SK-N-SH treated with all-trans-retinoic acid at 6 μM for 48 hours (cell line): ENCODE measurements at regions not wholly inside any gene's neighbourhood (a gene's known extent, or its start where the extent isn't known, plus 50 kb on each side); places are given as distances from the start of the nearest gene placed in this dataset.

Experiments used
- ATAC-seq: fragments of 200-7000 bp; cut with Tn5 transposase; 3 replicates; pipeline ENCODE4 v1.9.1; 2020; ENCODE audit warnings: mild to moderate bottlenecking, moderate library complexity
- ARNTL ChIP-seq: fragments of 450-650 bp; formaldehyde crosslinking; IDR thresholded peaks from 2 replicates; pipeline ENCODE4 v1.5.0; 2020; ENCODE audit warnings: low read depth, mild to moderate bottlenecking, moderate library complexity, borderline replicate concordance
- BACH2 ChIP-seq: fragments of 250-450 bp; sonication (Bioruptor Pico); IDR thresholded peaks from 2 replicates; pipeline ENCODE4 v1.9.0; 2021; ENCODE audit warnings: mild to moderate bottlenecking, borderline replicate concordance
- CSDC2 ChIP-seq: fragments of 250-450 bp; sonication (Bioruptor Pico); IDR thresholded peaks from 2 replicates; pipeline ENCODE4 v1.5.0; 2020; ENCODE audit warnings: mild to moderate bottlenecking, moderate library complexity
- ESRRG ChIP-seq: fragments of 250-450 bp; sonication (Bioruptor Pico); IDR thresholded peaks from 2 replicates; pipeline ENCODE4 v1.6.1; 2021; ENCODE audit warnings: mild to moderate bottlenecking
- GLIS3 ChIP-seq: fragments of 250-450 bp; sonication (Bioruptor Pico); IDR thresholded peaks from 2 replicates; pipeline ENCODE4 v1.5.0; 2020; ENCODE audit warnings: mild to moderate bottlenecking, moderate library complexity
- ISL1 ChIP-seq: fragments of 250-450 bp; sonication (Bioruptor Pico); IDR thresholded peaks from 2 replicates; pipeline ENCODE4 v2.1.2; 2022; ENCODE audit warnings: mild to moderate bottlenecking, moderate library complexity
- OSR1 ChIP-seq: fragments of 250-450 bp; sonication (Bioruptor Pico); IDR thresholded peaks from 2 replicates; pipeline ENCODE4 v1.8.0; 2022; ENCODE audit warnings: moderate library complexity, mild to moderate bottlenecking, inconsistent platforms
- PPARA ChIP-seq: fragments of 250-450 bp; sonication (Bioruptor Pico); IDR thresholded peaks from 2 replicates; pipeline ENCODE4 v1.5.0; 2020; ENCODE audit warnings: mild to moderate bottlenecking, borderline replicate concordance
- SNAI2 ChIP-seq: fragments of 250-450 bp; sonication (Bioruptor Pico); IDR thresholded peaks from 2 replicates; pipeline ENCODE4 v1.5.0; 2020; ENCODE audit warnings: mild to moderate bottlenecking, moderate library complexity
- TCF4 ChIP-seq: fragments of 250-450 bp; sonication (Bioruptor Pico); IDR thresholded peaks from 2 replicates; pipeline ENCODE4 v1.8.0; 2021; ENCODE audit warnings: mild to moderate bottlenecking, moderate library complexity, borderline replicate concordance
- ZC3H10 ChIP-seq: fragments of 250-450 bp; sonication (Bioruptor Pico); IDR thresholded peaks from 2 replicates; pipeline ENCODE4 v1.5.1; 2021; ENCODE audit warnings: mild to moderate bottlenecking, moderate library complexity
- ZFP3 ChIP-seq: fragments of 250-450 bp; sonication (Bioruptor Pico); IDR thresholded peaks from 2 replicates; pipeline ENCODE4 v1.5.0; 2020; ENCODE audit warnings: mild to moderate bottlenecking, moderate library complexity
- ZFP30 ChIP-seq: fragments of 450-650 bp; formaldehyde crosslinking; IDR thresholded peaks from 2 replicates; pipeline ENCODE4 v1.5.0; 2022; ENCODE audit warnings: mild to moderate bottlenecking, moderate library complexity
- ZNF565 ChIP-seq: fragments of 450-650 bp; formaldehyde crosslinking; conservative IDR thresholded peaks from 2 replicates; pipeline ENCODE4 v1.5.0; 2020; ENCODE audit warnings: low read depth, mild to moderate bottlenecking, moderate library complexity
- ZNF70 ChIP-seq: fragments of 450-650 bp; formaldehyde crosslinking; IDR thresholded peaks from 2 replicates; pipeline ENCODE4 v1.5.0; 2020; ENCODE audit warnings: mild to moderate bottlenecking, moderate library complexity
- ZNF8 ChIP-seq: fragments of 450-650 bp; formaldehyde crosslinking; IDR thresholded peaks from 2 replicates; pipeline ENCODE4 v1.5.0; 2020; ENCODE audit warnings: mild to moderate bottlenecking, moderate library complexity
- TF ChIP-seq, protein P1 (sequence below): fragments of 250-450 bp; sonication (Bioruptor Pico); IDR thresholded peaks from 2 replicates; pipeline ENCODE4 v1.8.0; 2020; ENCODE audit warnings: mild to moderate bottlenecking, moderate library complexity, borderline replicate concordance
- TF ChIP-seq, protein P2 (sequence below): fragments of 250-450 bp; sonication (Bioruptor Pico); IDR thresholded peaks from 2 replicates; pipeline ENCODE4 v1.5.1; 2021; ENCODE audit warnings: mild to moderate bottlenecking, moderate library complexity
- TF ChIP-seq, protein P3 (sequence below): fragments of 250-450 bp; sonication (Bioruptor Pico); IDR thresholded peaks from 2 replicates; pipeline ENCODE4 v1.8.0; 2021; ENCODE audit warnings: low read depth, mild to moderate bottlenecking, moderate library complexity, borderline replicate concordance

DNA sequence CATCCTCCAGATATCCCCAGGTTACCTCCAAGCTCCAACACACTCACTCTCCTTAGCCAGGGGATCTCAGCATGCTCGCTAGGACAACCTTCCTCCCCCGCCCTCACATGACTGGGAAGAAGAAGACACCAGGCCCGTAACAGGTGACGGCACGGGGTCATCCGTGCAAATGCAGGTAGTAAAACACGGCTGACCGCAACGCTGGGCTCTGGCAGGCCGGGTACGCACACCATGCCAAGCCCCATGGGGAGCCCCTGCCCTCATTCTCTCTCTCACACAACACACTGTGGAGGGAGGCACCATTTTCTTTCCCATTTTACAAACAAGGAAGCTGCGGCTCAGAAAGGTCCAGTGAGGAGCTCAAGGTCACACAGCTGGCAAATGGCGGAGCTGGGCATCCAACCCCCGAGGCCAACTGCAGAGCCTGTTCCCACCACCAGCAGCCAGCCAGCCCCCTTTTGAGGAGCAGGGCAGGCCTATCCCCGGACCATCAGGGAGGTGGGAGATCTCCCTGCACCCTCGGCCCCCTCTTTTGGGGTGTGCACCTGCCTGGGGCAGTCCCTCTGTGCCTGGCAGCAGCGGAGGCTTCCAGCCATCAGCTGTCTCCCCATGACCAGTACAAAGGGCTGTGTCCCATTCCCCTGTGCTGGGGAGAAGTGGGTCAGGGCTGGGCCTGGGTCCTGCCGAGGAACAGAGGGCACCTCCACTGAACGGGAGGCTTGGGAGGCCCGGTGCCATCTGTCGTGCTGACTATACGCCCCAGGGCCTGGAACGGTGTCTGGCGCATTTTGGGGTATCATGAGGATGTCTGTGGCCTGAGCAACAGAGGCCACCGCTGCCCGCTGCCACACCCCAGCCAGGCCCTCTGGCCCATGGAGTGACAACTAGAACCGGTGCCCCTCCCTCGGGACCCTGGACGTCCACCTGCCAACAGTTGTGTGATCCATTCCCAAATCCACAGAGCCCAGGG lies 280.9 kb downstream of the CTTN start (continued):
- TF ChIP-seq, protein P1, sequence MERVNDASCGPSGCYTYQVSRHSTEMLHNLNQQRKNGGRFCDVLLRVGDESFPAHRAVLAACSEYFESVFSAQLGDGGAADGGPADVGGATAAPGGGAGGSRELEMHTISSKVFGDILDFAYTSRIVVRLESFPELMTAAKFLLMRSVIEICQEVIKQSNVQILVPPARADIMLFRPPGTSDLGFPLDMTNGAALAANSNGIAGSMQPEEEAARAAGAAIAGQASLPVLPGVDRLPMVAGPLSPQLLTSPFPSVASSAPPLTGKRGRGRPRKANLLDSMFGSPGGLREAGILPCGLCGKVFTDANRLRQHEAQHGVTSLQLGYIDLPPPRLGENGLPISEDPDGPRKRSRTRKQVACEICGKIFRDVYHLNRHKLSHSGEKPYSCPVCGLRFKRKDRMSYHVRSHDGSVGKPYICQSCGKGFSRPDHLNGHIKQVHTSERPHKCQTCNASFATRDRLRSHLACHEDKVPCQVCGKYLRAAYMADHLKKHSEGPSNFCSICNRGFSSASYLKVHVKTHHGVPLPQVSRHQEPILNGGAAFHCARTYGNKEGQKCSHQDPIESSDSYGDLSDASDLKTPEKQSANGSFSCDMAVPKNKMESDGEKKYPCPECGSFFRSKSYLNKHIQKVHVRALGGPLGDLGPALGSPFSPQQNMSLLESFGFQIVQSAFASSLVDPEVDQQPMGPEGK (CRISPR knock-in tag) = no peak
- no peak for TF ChIP-seq BACH2 (CRISPR knock-in tag)
- TF ChIP-seq, all 23 proteins: peak for 0

DNA sequence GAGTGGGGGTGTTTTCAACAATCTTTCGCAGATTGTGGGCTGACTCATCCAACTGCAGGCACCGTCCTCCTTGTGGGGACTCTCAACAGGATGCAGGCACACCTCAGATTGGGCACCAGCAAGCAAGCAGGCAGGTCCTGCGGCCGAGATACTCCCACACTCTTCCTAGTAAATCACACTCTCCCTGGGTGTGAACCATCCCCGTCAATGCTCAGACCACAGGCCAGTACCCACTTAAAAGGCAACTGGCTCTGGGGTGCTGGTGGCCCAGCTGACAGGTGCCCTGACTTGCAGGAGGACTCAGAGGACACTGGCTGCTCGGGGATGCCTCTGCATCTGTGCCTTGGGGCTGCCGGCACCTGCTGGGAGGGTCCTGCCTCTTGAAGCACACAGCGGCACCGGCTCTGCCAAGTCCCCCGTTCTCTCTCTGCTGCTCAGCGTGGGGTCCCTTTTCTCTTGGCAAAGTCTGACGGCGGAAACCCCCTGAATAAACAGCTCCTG lies 282.5 kb downstream of the CTTN start:
- ATAC-seq = no peak
- TF ChIP-seq TCF4 (no peak), OSR1 (CRISPR knock-in tag) (no peak), SNAI2 (CRISPR knock-in tag) (no peak), ISL1 (no peak), ZC3H10 (no peak), ESRRG (CRISPR knock-in tag) (no peak)
- TF ChIP-seq, protein P2, sequence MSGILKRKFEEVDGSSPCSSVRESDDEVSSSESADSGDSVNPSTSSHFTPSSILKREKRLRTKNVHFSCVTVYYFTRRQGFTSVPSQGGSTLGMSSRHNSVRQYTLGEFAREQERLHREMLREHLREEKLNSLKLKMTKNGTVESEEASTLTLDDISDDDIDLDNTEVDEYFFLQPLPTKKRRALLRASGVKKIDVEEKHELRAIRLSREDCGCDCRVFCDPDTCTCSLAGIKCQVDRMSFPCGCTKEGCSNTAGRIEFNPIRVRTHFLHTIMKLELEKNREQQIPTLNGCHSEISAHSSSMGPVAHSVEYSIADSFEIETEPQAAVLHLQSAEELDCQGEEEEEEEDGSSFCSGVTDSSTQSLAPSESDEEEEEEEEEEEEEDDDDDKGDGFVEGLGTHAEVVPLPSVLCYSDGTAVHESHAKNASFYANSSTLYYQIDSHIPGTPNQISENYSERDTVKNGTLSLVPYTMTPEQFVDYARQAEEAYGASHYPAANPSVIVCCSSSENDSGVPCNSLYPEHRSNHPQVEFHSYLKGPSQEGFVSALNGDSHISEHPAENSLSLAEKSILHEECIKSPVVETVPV (CRISPR knock-in tag) = no peak

DNA sequence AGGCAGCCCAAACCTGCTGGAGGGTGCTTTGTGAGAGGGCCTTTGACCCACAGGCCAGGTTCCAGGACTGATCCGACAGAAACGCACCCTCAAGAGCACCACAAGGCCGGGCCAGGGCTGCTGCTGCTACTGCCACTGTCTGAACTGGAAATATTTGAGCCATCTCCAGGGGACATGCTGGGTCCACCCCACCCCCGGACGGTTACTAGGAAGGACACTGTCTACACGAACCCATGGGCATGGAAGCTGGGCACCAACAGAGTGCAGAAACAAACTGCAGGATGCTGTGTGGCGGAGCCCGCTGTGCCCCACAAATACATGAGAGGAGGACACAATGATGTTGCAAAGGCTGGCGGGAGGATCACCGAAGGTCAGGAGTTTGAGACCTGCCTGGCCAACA lies 283.7 kb downstream of the CTTN start:
- TF ChIP-seq OSR1 (CRISPR knock-in tag) = no peak
- ATAC-seq = no peak

DNA sequence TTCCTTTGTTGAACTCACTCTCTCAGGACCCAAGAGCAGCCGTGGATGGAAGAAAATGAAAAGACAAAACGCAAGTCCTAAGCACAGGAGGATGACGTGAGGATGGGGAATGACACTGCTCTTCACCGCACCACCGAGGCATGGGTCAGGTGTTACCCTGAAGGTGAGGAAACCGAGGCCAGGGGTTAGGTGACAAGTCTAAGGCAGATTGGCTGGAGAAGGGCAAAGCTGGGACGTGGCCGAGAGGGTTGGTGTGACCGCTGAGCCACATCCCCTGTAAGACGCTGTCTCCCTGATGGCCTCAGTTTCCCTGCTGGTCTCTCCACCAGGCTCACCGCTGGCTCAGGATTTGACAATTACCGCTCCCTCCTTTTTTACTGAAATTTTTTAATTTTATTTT lies 284.4 kb downstream of the CTTN start:
- no peak for ATAC-seq

DNA sequence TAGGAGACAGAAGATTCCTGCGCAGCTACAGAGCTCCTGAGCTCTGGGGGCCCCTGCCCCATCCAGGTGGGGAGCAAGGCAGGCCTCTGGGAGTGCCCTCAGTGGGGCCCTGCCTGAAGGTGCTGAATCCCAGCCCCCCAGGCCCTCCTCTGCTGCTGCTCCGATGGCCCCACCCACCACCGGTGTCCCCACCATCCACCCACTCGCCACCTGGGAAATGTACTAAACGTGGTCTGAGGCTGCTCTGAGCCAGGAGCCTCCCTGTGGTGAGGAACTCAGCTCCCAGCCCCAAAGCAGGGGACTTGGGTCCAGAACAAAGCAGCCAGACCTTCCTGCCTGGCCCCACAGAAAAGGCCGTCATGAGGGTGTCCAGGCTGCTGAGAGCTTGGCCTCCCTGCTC lies 289.4 kb downstream of the CTTN start:
- no peak for TF ChIP-seq TCF4
- TF ChIP-seq ZNF8 (CRISPR knock-in tag) = no peak
- no peak for TF ChIP-seq ZNF70 (CRISPR knock-in tag)
- TF ChIP-seq OSR1 (CRISPR knock-in tag) = no peak
- no peak for TF ChIP-seq SNAI2 (CRISPR knock-in tag)
- no peak for TF ChIP-seq ARNTL (CRISPR knock-in tag)
- no peak for ATAC-seq

More for the DNA sequence above, 284.4 kb downstream of the CTTN start:
- TF ChIP-seq ARNTL (CRISPR knock-in tag) = no peak
- TF ChIP-seq ZNF565 (CRISPR knock-in tag) = no peak
- no peak for TF ChIP-seq CSDC2 (CRISPR knock-in tag)
- no peak for TF ChIP-seq ZFP30 (CRISPR knock-in tag)
- TF ChIP-seq GLIS3 (CRISPR knock-in tag) = no peak
- TF ChIP-seq, protein P3, sequence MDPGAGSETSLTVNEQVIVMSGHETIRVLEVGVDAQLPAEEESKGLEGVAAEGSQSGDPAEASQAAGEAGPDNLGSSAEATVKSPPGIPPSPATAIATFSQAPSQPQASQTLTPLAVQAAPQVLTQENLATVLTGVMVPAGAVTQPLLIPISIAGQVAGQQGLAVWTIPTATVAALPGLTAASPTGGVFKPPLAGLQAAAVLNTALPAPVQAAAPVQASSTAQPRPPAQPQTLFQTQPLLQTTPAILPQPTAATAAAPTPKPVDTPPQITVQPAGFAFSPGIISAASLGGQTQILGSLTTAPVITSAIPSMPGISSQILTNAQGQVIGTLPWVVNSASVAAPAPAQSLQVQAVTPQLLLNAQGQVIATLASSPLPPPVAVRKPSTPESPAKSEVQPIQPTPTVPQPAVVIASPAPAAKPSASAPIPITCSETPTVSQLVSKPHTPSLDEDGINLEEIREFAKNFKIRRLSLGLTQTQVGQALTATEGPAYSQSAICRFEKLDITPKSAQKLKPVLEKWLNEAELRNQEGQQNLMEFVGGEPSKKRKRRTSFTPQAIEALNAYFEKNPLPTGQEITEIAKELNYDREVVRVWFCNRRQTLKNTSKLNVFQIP (CRISPR knock-in tag) = no peak
- no peak for TF ChIP-seq ESRRG (CRISPR knock-in tag)
- TF ChIP-seq ZC3H10 = no peak
- TF ChIP-seq PPARA = no peak
- TF ChIP-seq, all 23 proteins: peak for 0

DNA sequence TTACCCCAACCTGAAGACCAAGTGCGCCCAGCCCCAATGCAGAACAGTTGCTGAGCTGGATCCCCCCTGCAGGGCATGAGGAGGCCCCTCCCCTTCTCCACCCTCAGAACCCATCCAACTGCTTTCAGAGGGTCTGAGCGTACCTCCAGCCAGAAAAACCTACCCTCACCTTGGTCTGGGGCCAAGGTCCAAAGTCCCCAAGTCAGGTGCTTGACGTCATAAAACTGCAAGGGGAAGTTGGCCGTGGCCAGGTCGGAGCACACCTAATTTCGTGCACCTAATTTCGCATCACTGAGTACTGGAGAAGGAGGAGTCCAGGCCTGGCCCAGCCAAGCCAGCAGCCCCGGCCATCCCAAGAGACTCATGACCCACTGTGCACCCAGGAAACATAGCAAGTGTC lies 289.8 kb downstream of the CTTN start:
- TF ChIP-seq ARNTL (CRISPR knock-in tag) = no peak
- no peak for TF ChIP-seq ZNF565 (CRISPR knock-in tag)
- TF ChIP-seq, protein P1 (CRISPR knock-in tag) = no peak
- TF ChIP-seq, protein P2 (CRISPR knock-in tag) = no peak
- no peak for TF ChIP-seq ZFP30 (CRISPR knock-in tag)
- no peak for TF ChIP-seq ZFP3 (CRISPR knock-in tag)
- TF ChIP-seq, protein P3 (CRISPR knock-in tag) = no peak
- TF ChIP-seq, all 23 proteins: peak for 0

More for the DNA sequence above, 289.8 kb downstream of the CTTN start:
- ATAC-seq = no peak
